Testis (tissue), 2 donors: ENCODE measurements at regions not wholly inside any gene's neighbourhood (a gene's known extent, or its start where the extent isn't known, plus 50 kb on each side); places are given as distances from the start of the nearest gene placed in this dataset.

ENCODE experiments used
- CTCF ChIP-seq, 3 experiments: fragments of 450-650 bp in 2 of 3; fragments of 200-600 bp in 1 of 3; sonication (generic) in 1 of 3; IDR thresholded peaks; one replicate each; pipeline ENCODE4 v1.5.1; 2016 to 2019; ENCODE audit warnings: antibody characterized with exemption in 3 of 3, mild to moderate bottlenecking in 2 of 3, moderate library complexity in 1 of 3
- POLR2A ChIP-seq: fragments of 450-650 bp; IDR thresholded peaks from one replicate; pipeline ENCODE4 v1.6.1; 2017; ENCODE audit warnings: antibody characterized with exemption, mild to moderate bottlenecking, moderate library complexity

DNA sequence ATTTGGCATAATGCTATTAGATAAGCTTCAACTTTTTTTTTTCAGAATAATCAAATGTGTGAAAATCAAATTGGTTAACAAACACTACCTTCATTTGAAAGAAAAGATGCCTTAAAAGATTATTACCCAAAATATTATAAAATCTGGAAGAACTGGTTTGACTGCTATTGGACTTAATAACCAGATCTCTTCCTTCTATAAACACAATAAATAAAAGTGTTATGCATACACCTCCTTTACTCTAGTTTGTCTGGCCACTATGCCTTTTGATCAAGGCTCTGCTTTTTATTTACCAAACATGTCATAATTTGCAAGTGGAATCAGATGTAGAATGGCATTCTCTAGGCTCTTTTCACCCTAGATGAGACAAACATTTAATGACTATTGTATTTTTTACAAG is 897.3 kb upstream of the EPHA5 start:
- TF ChIP-seq CTCF (IDR thresholded peaks at IDR 0.05) (no peak), POLR2A (no peak)
